HEK293 (cell line): ENCODE measurements at regions not wholly inside any gene's neighbourhood (a gene's known extent, or its start where the extent isn't known, plus 50 kb on each side); places are given as distances from the start of the nearest gene placed in this dataset.

Source experiments
- CTCF ChIA-PET: fragments of 350-600 bp; formaldehyde crosslinking; extraction: SDS; loops from one replicate; lab custom pipeline; 2021; ENCODE audit warnings: antibody characterized with exemption; lab: Yijun Ruan, JAX
- POLR2A ChIA-PET: fragments of 300-600 bp; formaldehyde crosslinking; extraction: SDS; loops from one replicate; lab custom pipeline; 2020; ENCODE audit warnings: antibody characterized with exemption, inconsistent platforms; lab: Yijun Ruan, JAX
- H3K27ac ChIP-seq: fragments of 200-500 bp; sonication (Bioruptor generic); 2 replicates; pipeline ENCODE4 v1.5.1; 2014; ENCODE audit warnings: low read depth, low read length, control low read depth, inconsistent platforms; ENCODE audit errors: extremely low read depth
- H3K36me3 ChIP-seq, 2 experiments: fragments of 200-500 bp in 1 of 2; sonication (Bioruptor generic) in 1 of 2; 1 replicate in 1 of 2; 2 replicates in 1 of 2; pipeline ENCODE4 v1.5.1; 2014 to 2017; ENCODE audit warnings: inconsistent platforms in 2 of 2, low read length in 2 of 2; ENCODE audit not compliant: control insufficient read depth in 2 of 2, insufficient read depth in 1 of 2
- H3K4me1 ChIP-seq: fragments of 200-500 bp; sonication (Bioruptor generic); 2 replicates; pipeline ENCODE4 v1.5.1; 2014; ENCODE audit warnings: mild to moderate bottlenecking, low read length, inconsistent platforms; ENCODE audit not compliant: control insufficient read depth, insufficient read depth
- H3K4me3 ChIP-seq: 2 replicates; pipeline ENCODE4 v1.5.1; 2011; ENCODE audit warnings: low read depth, mild to moderate bottlenecking, control low read depth, low read length, moderate library complexity
- H3K9me3 ChIP-seq: fragments of 200-500 bp; sonication (Bioruptor generic); 2 replicates; pipeline ENCODE4 v1.5.1; 2014; ENCODE audit warnings: low read depth, low read length, inconsistent platforms; ENCODE audit not compliant: control insufficient read depth, insufficient read depth
- GFI1B ChIP-seq: fragments of 450-650 bp; formaldehyde crosslinking; IDR thresholded peaks from 2 replicates; pipeline ENCODE4 v1.5.1; 2016; ENCODE audit warnings: missing biosample characterization, missing genetic modification characterization
- KLF10 ChIP-seq: fragments of 450-650 bp; IDR thresholded peaks from 2 replicates; pipeline ENCODE4 v1.5.1; 2018; ENCODE audit warnings: missing biosample characterization, mild to moderate bottlenecking, missing genetic modification characterization
- KLF7 ChIP-seq: fragments of 450-650 bp; formaldehyde crosslinking; IDR thresholded peaks from 2 replicates; pipeline ENCODE4 v1.5.1; 2016; ENCODE audit warnings: missing biosample characterization, missing genetic modification characterization, borderline replicate concordance
- SP3 ChIP-seq: fragments of 450-650 bp; formaldehyde crosslinking; IDR thresholded peaks from 2 replicates; pipeline ENCODE4 v1.5.1; 2016; ENCODE audit warnings: missing biosample characterization, missing genetic modification characterization
- SP7 ChIP-seq: fragments of 450-650 bp; formaldehyde crosslinking; IDR thresholded peaks from 2 replicates; pipeline ENCODE4 v1.5.1; 2016; ENCODE audit warnings: missing biosample characterization, missing genetic modification characterization
- ZBTB48 ChIP-seq: fragments of 450-650 bp; formaldehyde crosslinking; IDR thresholded peaks from 2 replicates; pipeline ENCODE4 v1.5.1; 2016; ENCODE audit warnings: missing biosample characterization, missing genetic modification characterization
- ZEB2 ChIP-seq: fragments of 450-650 bp; formaldehyde crosslinking; IDR thresholded peaks from 2 replicates; pipeline ENCODE4 v1.5.1; 2016; ENCODE audit warnings: missing biosample characterization, missing genetic modification characterization
- ZFP41 ChIP-seq: fragments of 450-650 bp; formaldehyde crosslinking; IDR thresholded peaks from 2 replicates; pipeline ENCODE4 v1.5.1; 2016; ENCODE audit warnings: missing biosample characterization, missing genetic modification characterization, borderline replicate concordance
- ZNF138 ChIP-seq: fragments of 450-650 bp; formaldehyde crosslinking; IDR thresholded peaks from 2 replicates; pipeline ENCODE4 v1.5.1; 2016; ENCODE audit warnings: missing biosample characterization, missing genetic modification characterization, borderline replicate concordance
- ZNF366 ChIP-seq: fragments of 450-650 bp; formaldehyde crosslinking; conservative IDR thresholded peaks from 2 replicates; pipeline ENCODE4 v1.5.1; 2016; ENCODE audit warnings: missing biosample characterization, missing genetic modification characterization
- ZNF514 ChIP-seq: fragments of 450-650 bp; formaldehyde crosslinking; IDR thresholded peaks from 2 replicates; pipeline ENCODE4 v1.5.1; 2016; ENCODE audit warnings: missing biosample characterization, missing genetic modification characterization
- ZNF555 ChIP-seq: fragments of 450-650 bp; formaldehyde crosslinking; conservative IDR thresholded peaks from 2 replicates; pipeline ENCODE4 v1.5.1; 2017; ENCODE audit warnings: missing biosample characterization, mild to moderate bottlenecking, missing genetic modification characterization, inconsistent platforms
- ZNF654 ChIP-seq: fragments of 450-650 bp; formaldehyde crosslinking; IDR thresholded peaks from 2 replicates; pipeline ENCODE4 v1.5.1; 2016; ENCODE audit warnings: low read depth, missing biosample characterization, missing genetic modification characterization
- ZNF843 ChIP-seq: fragments of 450-650 bp; formaldehyde crosslinking; IDR thresholded peaks from 2 replicates; pipeline ENCODE4 v1.5.1; 2016; ENCODE audit warnings: missing biosample characterization, missing genetic modification characterization
- ZXDB ChIP-seq: fragments of 450-650 bp; formaldehyde crosslinking; IDR thresholded peaks from 2 replicates; pipeline ENCODE4 v1.5.1; 2016; ENCODE audit warnings: missing biosample characterization, missing genetic modification characterization
- TF ChIP-seq, protein P1 (sequence below): fragments of 450-650 bp; formaldehyde crosslinking; IDR thresholded peaks from 2 replicates; pipeline ENCODE4 v1.5.1; 2016; ENCODE audit warnings: missing biosample characterization, missing genetic modification characterization, low read depth
- TF ChIP-seq, protein P2 (sequence below): fragments of 450-650 bp; formaldehyde crosslinking; IDR thresholded peaks from 2 replicates; pipeline ENCODE4 v1.5.1; 2016; ENCODE audit warnings: missing biosample characterization, missing genetic modification characterization, borderline replicate concordance
- TF ChIP-seq, protein P3 (sequence below): fragments of 450-650 bp; formaldehyde crosslinking; IDR thresholded peaks from 2 replicates; pipeline ENCODE4 v1.5.1; 2016; ENCODE audit warnings: missing biosample characterization, missing genetic modification characterization, borderline replicate concordance

DNA sequence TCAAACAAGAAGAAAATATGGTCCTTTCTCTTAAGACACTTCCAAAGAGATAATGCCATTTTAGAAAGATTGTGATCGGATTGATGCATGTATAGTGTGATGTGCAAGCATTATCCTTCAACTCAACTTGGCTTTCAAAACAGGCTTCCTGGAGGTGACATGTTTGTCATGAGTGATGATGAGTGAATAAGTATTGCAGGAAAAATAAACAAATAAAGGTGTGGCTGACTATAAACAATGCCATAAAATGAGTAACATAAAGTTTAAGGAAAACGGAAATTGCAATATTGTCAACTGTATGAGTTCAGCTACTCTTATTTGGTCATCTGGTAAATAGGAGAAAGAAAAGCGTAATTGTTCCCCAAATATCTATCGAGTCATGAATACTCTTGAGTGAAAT, 1283.7 kb downstream of the PCDH9 start:
- no peaks in the 10 kb centered on the region for H3K4me1 ChIP-seq
- no peaks in the 10 kb centered on the region for H3K9me3 ChIP-seq
- H3K4me3 ChIP-seq = no peak overlapping the region
- H3K27ac ChIP-seq = no peak overlapping the region
- ChIA-PET POLR2A (no interaction called here), CTCF (no interaction called here)
- H3K36me3 ChIP-seq = no peaks in the 10 kb centered on the region
- TF ChIP-seq ZBTB48 (tag by site-specific recombination) (no peak), ZNF555 (no peak), ZNF366 (tag by site-specific recombination) (no peak), ZNF138 (tag by site-specific recombination) (no peak), ZNF514 (tag by site-specific recombination) (no peak), SP3 (tag by site-specific recombination) (no peak), ZNF654 (no peak), KLF10 (tag by site-specific recombination) (no peak), GFI1B (no peak), ZXDB (tag by site-specific recombination) (no peak), KLF7 (tag by site-specific recombination) (no peak), SP7 (no peak), ZEB2 (no peak), ZNF843 (tag by site-specific recombination) (no peak), ZFP41 (tag by site-specific recombination) (no peak)
- TF ChIP-seq, protein P1, sequence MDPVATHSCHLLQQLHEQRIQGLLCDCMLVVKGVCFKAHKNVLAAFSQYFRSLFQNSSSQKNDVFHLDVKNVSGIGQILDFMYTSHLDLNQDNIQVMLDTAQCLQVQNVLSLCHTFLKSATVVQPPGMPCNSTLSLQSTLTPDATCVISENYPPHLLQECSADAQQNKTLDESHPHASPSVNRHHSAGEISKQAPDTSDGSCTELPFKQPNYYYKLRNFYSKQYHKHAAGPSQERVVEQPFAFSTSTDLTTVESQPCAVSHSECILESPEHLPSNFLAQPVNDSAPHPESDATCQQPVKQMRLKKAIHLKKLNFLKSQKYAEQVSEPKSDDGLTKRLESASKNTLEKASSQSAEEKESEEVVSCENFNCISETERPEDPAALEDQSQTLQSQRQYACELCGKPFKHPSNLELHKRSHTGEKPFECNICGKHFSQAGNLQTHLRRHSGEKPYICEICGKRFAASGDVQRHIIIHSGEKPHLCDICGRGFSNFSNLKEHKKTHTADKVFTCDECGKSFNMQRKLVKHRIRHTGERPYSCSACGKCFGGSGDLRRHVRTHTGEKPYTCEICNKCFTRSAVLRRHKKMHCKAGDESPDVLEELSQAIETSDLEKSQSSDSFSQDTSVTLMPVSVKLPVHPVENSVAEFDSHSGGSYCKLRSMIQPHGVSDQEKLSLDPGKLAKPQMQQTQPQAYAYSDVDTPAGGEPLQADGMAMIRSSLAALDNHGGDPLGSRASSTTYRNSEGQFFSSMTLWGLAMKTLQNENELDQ (tag by site-specific recombination) = no peak
- TF ChIP-seq, protein P2, sequence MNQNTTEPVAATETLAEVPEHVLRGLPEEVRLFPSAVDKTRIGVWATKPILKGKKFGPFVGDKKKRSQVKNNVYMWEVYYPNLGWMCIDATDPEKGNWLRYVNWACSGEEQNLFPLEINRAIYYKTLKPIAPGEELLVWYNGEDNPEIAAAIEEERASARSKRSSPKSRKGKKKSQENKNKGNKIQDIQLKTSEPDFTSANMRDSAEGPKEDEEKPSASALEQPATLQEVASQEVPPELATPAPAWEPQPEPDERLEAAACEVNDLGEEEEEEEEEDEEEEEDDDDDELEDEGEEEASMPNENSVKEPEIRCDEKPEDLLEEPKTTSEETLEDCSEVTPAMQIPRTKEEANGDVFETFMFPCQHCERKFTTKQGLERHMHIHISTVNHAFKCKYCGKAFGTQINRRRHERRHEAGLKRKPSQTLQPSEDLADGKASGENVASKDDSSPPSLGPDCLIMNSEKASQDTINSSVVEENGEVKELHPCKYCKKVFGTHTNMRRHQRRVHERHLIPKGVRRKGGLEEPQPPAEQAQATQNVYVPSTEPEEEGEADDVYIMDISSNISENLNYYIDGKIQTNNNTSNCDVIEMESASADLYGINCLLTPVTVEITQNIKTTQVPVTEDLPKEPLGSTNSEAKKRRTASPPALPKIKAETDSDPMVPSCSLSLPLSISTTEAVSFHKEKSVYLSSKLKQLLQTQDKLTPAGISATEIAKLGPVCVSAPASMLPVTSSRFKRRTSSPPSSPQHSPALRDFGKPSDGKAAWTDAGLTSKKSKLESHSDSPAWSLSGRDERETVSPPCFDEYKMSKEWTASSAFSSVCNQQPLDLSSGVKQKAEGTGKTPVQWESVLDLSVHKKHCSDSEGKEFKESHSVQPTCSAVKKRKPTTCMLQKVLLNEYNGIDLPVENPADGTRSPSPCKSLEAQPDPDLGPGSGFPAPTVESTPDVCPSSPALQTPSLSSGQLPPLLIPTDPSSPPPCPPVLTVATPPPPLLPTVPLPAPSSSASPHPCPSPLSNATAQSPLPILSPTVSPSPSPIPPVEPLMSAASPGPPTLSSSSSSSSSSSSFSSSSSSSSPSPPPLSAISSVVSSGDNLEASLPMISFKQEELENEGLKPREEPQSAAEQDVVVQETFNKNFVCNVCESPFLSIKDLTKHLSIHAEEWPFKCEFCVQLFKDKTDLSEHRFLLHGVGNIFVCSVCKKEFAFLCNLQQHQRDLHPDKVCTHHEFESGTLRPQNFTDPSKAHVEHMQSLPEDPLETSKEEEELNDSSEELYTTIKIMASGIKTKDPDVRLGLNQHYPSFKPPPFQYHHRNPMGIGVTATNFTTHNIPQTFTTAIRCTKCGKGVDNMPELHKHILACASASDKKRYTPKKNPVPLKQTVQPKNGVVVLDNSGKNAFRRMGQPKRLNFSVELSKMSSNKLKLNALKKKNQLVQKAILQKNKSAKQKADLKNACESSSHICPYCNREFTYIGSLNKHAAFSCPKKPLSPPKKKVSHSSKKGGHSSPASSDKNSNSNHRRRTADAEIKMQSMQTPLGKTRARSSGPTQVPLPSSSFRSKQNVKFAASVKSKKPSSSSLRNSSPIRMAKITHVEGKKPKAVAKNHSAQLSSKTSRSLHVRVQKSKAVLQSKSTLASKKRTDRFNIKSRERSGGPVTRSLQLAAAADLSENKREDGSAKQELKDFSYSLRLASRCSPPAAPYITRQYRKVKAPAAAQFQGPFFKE (tag by site-specific recombination) = no peak
- TF ChIP-seq, protein P3, sequence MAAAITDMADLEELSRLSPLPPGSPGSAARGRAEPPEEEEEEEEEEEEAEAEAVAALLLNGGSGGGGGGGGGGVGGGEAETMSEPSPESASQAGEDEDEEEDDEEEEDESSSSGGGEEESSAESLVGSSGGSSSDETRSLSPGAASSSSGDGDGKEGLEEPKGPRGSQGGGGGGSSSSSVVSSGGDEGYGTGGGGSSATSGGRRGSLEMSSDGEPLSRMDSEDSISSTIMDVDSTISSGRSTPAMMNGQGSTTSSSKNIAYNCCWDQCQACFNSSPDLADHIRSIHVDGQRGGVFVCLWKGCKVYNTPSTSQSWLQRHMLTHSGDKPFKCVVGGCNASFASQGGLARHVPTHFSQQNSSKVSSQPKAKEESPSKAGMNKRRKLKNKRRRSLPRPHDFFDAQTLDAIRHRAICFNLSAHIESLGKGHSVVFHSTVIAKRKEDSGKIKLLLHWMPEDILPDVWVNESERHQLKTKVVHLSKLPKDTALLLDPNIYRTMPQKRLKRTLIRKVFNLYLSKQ (tag by site-specific recombination) = no peak
- TF ChIP-seq, all 188 proteins: peak for 0
